ENCODE measurements at regions not wholly inside any gene's neighbourhood (a gene's known extent, or its start where the extent isn't known, plus 50 kb on each side); places are given as distances from the start of the nearest gene placed in this dataset.

DNA sequence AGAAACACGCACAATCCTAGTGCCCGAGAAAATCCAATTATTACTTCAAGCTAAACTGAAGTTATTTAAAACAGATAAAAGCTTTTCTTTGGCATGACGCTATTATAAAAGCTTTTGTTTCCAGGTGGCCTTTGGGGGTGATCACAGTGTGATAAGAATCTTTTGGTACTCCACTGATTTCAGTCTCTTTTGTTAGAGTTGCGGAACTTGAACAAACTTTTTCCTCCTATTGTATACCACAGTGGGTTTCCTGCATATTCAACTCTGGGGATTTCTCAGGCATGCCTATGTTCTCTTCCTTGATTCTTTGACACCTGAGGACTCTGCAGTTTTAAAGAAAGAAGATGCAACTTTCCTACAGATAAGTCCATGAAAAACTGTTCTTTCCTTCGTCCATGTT, 99.7 kb upstream of the PITRM1 start:
- Histone ChIP-seq H3K27ac (no peak overlapping the region), H3K4me1 (peaks cover 17% of the 10 kb centered on the region), H3K9ac (no peak overlapping the region), H3K9me3 (ENCODE audit: low read depth) (no peaks in the 10 kb centered on the region), H3K4me3 (no peak overlapping the region), H3K79me2 (ENCODE audit: low read depth) (no peaks in the 10 kb centered on the region), H3K27me3 (no peaks in the 10 kb centered on the region), H3K36me3 (no peaks in the 10 kb centered on the region), H3K4me2 (peak overlapping the region; percentile 32), H4K20me1 (ENCODE audit: low read depth) (no peaks in the 10 kb centered on the region), H3F3A (ENCODE audit: low read depth) (no peaks in the 10 kb centered on the region), H2AFZ (replicated peaks) (no peak overlapping the region)
- Mint-ChIP-seq H3K27me3 (ENCODE audit: insufficient read depth, low read depth) (peaks cover 7% of the 10 kb centered on the region), H3K9me3 (peaks cover 26% of the 10 kb centered on the region), H3K27ac (peak overlapping the region; percentile 65), H3K4me3 (no peak overlapping the region), H3K36me3 (no peaks in the 10 kb centered on the region), H3K4me1 (peaks cover 51% of the 10 kb centered on the region)
- TF ChIP-seq EZH2 (IDR thresholded peaks at IDR 0.05) (no peak), EZH2phosphoT487 (IDR thresholded peaks at IDR 0.05) (no peak)
- TF ChIP-seq, protein P1, sequence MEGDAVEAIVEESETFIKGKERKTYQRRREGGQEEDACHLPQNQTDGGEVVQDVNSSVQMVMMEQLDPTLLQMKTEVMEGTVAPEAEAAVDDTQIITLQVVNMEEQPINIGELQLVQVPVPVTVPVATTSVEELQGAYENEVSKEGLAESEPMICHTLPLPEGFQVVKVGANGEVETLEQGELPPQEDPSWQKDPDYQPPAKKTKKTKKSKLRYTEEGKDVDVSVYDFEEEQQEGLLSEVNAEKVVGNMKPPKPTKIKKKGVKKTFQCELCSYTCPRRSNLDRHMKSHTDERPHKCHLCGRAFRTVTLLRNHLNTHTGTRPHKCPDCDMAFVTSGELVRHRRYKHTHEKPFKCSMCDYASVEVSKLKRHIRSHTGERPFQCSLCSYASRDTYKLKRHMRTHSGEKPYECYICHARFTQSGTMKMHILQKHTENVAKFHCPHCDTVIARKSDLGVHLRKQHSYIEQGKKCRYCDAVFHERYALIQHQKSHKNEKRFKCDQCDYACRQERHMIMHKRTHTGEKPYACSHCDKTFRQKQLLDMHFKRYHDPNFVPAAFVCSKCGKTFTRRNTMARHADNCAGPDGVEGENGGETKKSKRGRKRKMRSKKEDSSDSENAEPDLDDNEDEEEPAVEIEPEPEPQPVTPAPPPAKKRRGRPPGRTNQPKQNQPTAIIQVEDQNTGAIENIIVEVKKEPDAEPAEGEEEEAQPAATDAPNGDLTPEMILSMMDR (IDR thresholded peaks at IDR 0.05), result no peak
- DNase-seq (ENCODE audit: low spot score), result peak; percentile 42

GRCh38 chr10:3271354-3272115, 99.0 kb upstream of the PITRM1 start:
- H3K9me3 Mint-ChIP-seq, result peaks cover 23% of the 10 kb centered on the region
- H3K27me3 Mint-ChIP-seq (ENCODE audit: insufficient read depth, low read depth), result peaks cover 7% of the 10 kb centered on the region
- no peak overlapping the region for H3K4me3 Mint-ChIP-seq
- no peaks in the 10 kb centered on the region for H3K36me3 ChIP-seq
- no peaks in the 10 kb centered on the region for H4K20me1 ChIP-seq (ENCODE audit: low read depth)
- peak overlapping the region; percentile 32 for H3K4me2 ChIP-seq
- H3K4me3 ChIP-seq, result no peak overlapping the region
- H3F3A ChIP-seq (ENCODE audit: low read depth), result no peaks in the 10 kb centered on the region
- H3K36me3 Mint-ChIP-seq, result no peaks in the 10 kb centered on the region
- H3K27me3 ChIP-seq, result no peaks in the 10 kb centered on the region
- no peak for TF ChIP-seq EZH2phosphoT487 (IDR thresholded peaks at IDR 0.05)
- TF ChIP-seq EZH2 (IDR thresholded peaks at IDR 0.05), result no peak
- TF ChIP-seq, protein P1 (IDR thresholded peaks at IDR 0.05), result no peak
- no peak overlapping the region for H2AFZ ChIP-seq (replicated peaks)
- no peaks in the 10 kb centered on the region for H3K79me2 ChIP-seq (ENCODE audit: low read depth)
- DNase-seq (ENCODE audit: low spot score), result no peak
- H3K27ac Mint-ChIP-seq, result peak overlapping the region; percentile 96
- peaks cover 17% of the 10 kb centered on the region for H3K4me1 ChIP-seq
- peaks cover 51% of the 10 kb centered on the region for H3K4me1 Mint-ChIP-seq
- H3K9me3 ChIP-seq (ENCODE audit: low read depth), result no peaks in the 10 kb centered on the region
- H3K9ac ChIP-seq, result no peak overlapping the region
- no peak overlapping the region for H3K27ac ChIP-seq

DNA sequence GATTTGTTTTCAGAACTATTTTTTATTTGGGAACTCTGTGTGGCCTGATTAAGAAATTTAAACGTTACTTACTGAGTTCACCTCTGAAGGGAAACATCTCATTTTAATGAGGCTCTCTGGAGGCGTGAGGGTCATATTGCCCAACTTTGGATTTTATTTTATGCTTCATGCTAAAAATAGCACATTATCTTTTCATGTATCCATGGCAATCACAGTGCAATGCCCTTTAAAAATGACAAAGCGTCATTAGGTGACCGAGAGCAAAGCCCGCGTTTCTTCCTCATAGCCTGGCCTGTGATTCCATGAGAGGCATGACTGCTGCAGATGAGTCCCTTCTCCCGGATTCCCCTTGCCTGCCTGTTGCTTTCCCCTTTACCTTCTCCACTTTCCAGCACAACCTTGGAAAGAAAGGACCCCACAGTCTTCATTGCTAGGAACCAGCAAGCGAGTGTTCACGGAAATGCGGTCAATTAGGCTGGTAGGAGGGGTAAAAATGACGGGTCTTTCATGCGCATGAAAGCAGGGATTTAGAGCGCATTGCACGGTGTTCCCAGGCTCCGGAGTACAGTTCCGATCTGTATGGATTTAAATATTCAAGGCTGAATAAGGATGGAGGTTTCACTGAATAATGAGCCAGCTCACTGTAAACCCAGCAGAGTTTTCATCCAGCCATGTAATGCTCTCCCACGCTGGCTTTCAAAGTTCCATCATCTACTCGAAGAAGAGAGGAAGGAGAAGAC, 98.2 kb upstream of the PITRM1 start:
- Histone ChIP-seq H3K27me3 (no peaks in the 10 kb centered on the region), H3K9ac (no peak overlapping the region), H3K4me2 (no peak overlapping the region), H3K4me3 (no peak overlapping the region), H3K4me1 (peaks cover 17% of the 10 kb centered on the region), H3K9me3 (ENCODE audit: low read depth) (no peaks in the 10 kb centered on the region), H3K36me3 (no peaks in the 10 kb centered on the region), H3F3A (ENCODE audit: low read depth) (no peaks in the 10 kb centered on the region), H3K79me2 (ENCODE audit: low read depth) (no peaks in the 10 kb centered on the region), H4K20me1 (ENCODE audit: low read depth) (no peaks in the 10 kb centered on the region), H3K27ac (no peak overlapping the region), H2AFZ (replicated peaks) (no peak overlapping the region)
- no peaks in the 10 kb centered on the region for H3K36me3 Mint-ChIP-seq
- H3K4me3 Mint-ChIP-seq, result no peak overlapping the region
- peaks cover 7% of the 10 kb centered on the region for H3K27me3 Mint-ChIP-seq (ENCODE audit: insufficient read depth, low read depth)
- TF ChIP-seq EZH2 (IDR thresholded peaks at IDR 0.05), result no peak
- TF ChIP-seq EZH2phosphoT487 (IDR thresholded peaks at IDR 0.05), result no peak
- TF ChIP-seq, protein P1 (IDR thresholded peaks at IDR 0.05), result no peak
- H3K27ac Mint-ChIP-seq, result peak overlapping the region; percentile 51
- peaks cover 54% of the 10 kb centered on the region for H3K4me1 Mint-ChIP-seq
- peaks cover 23% of the 10 kb centered on the region for H3K9me3 Mint-ChIP-seq
- DNase-seq (ENCODE audit: low spot score), result no peak

Measured in neural progenitor cell (in vitro differentiated cells).